Stimulated activated CD8-positive, alpha-beta memory T cell treated with anti-CD3 and anti-CD28 coated beads, Interleukin-2, amount 100 ng/mL, for 1 hour (primary cell): ENCODE measurements at regions not wholly inside any gene's neighbourhood (a gene's known extent, or its start where the extent isn't known, plus 50 kb on each side); places are given as distances from the start of the nearest gene placed in this dataset.

Source experiments
- DNase-seq, 2 donors: peaks; one replicate each; pipeline ENCODE4 v3.0.0-alpha.2; 2020; ENCODE audit warnings: low read depth in 2 of 2

- DNase-seq, result no peak
Measured at GRCh38 chr13:33624740-33625139, 193.2 kb upstream of the RFC3 start.

- DNase-seq, result no peak
Measured at GRCh38 chr13:33626407-33626806, 191.5 kb upstream of the RFC3 start.

- no peak for DNase-seq
Measured at GRCh38 chr13:33628662-33629061, 189.3 kb upstream of the RFC3 start.

GRCh38 chr13:33629605-33630360, 188.2 kb upstream of the RFC3 start:
- no peak for DNase-seq

- no peak for DNase-seq
Measured at GRCh38 chr13:33633701-33634545, 184.0 kb upstream of the RFC3 start.

- DNase-seq, result no peak
Measured at GRCh38 chr13:33634546-33634982, 183.4 kb upstream of the RFC3 start.

- DNase-seq, result no peak
Measured at GRCh38 chr13:33636243-33636642, 181.7 kb upstream of the RFC3 start.

- no peak for DNase-seq
Measured at GRCh38 chr13:33636955-33637670, 180.8 kb upstream of the RFC3 start.

- DNase-seq, result no peak
Measured at GRCh38 chr13:33637978-33638743, 179.8 kb upstream of the RFC3 start.

GRCh38 chr13:33639158-33639557, 178.8 kb upstream of the RFC3 start:
- DNase-seq, result no peak

- no peak for DNase-seq
Measured at GRCh38 chr13:33639626-33640080, 178.3 kb upstream of the RFC3 start.

GRCh38 chr13:33640832-33641231, 177.1 kb upstream of the RFC3 start:
- no peak for DNase-seq

GRCh38 chr13:33642374-33643065, 175.4 kb upstream of the RFC3 start:
- no peak for DNase-seq

- no peak for DNase-seq
Measured at GRCh38 chr13:33644581-33645543, 173.1 kb upstream of the RFC3 start.

GRCh38 chr13:33645591-33646554, 172.1 kb upstream of the RFC3 start:
- DNase-seq, result no peak

GRCh38 chr13:33649212-33649878, 168.6 kb upstream of the RFC3 start:
- DNase-seq, result no peak

GRCh38 chr13:33651766-33652165, 166.2 kb upstream of the RFC3 start:
- DNase-seq, result no peak

GRCh38 chr13:33657274-33657673, 160.7 kb upstream of the RFC3 start:
- no peak for DNase-seq
